A549 (cell line): ENCODE measurements at regions not wholly inside any gene's neighbourhood (a gene's known extent, or its start where the extent isn't known, plus 50 kb on each side); places are given as distances from the start of the nearest gene placed in this dataset.

Experiments used
- MAFK ChIP-seq: fragments of 450-650 bp; IDR thresholded peaks from 2 replicates; pipeline ENCODE4 v1.6.1; 2014; ENCODE audit not compliant: partially characterized antibody
- NR3C1 ChIP-seq: fragments of >200 bp; sonication (Bioruptor Twin); formaldehyde crosslinking; IDR thresholded peaks from 3 replicates; pipeline ENCODE4 v1.6.1; 2017
- PHF8 ChIP-seq: fragments of 200-600 bp; sonication (generic); IDR thresholded peaks from 2 replicates; pipeline ENCODE4 v1.6.1; 2016; ENCODE audit warnings: low read depth, mild to moderate bottlenecking, antibody characterized with exemption, moderate library complexity, borderline replicate concordance
- POLR2A ChIP-seq: IDR thresholded peaks from 2 replicates; pipeline ENCODE4 v1.6.1; 2012; ENCODE audit warnings: mild to moderate bottlenecking, low read length
- RAD21 ChIP-seq, 2 experiments: fragments of >200 bp in 1 of 2; sonication (Bioruptor Twin) in 1 of 2; formaldehyde crosslinking in 1 of 2; IDR thresholded peaks in 1 of 2; conservative IDR thresholded peaks in 1 of 2; 2 replicates in 1 of 2; 3 replicates in 1 of 2; pipeline ENCODE4 v1.6.1; 2012 to 2018; ENCODE audit warnings: inconsistent platforms in 1 of 2
- RCOR1 ChIP-seq: fragments of 150-350 bp; IDR thresholded peaks from 2 replicates; pipeline ENCODE4 v1.6.1; 2014; ENCODE audit warnings: antibody characterized with exemption, low read length, low read depth
- TF ChIP-seq, protein P1 (sequence below): fragments of >200 bp; sonication (Bioruptor Twin); formaldehyde crosslinking; IDR thresholded peaks from 3 replicates; pipeline ENCODE4 v1.5.1; 2016
- TF ChIP-seq, protein P2 (sequence below): fragments of 450-650 bp; IDR thresholded peaks from 2 replicates; pipeline ENCODE4 v1.6.1; 2014; ENCODE audit warnings: antibody characterized with exemption

DNA sequence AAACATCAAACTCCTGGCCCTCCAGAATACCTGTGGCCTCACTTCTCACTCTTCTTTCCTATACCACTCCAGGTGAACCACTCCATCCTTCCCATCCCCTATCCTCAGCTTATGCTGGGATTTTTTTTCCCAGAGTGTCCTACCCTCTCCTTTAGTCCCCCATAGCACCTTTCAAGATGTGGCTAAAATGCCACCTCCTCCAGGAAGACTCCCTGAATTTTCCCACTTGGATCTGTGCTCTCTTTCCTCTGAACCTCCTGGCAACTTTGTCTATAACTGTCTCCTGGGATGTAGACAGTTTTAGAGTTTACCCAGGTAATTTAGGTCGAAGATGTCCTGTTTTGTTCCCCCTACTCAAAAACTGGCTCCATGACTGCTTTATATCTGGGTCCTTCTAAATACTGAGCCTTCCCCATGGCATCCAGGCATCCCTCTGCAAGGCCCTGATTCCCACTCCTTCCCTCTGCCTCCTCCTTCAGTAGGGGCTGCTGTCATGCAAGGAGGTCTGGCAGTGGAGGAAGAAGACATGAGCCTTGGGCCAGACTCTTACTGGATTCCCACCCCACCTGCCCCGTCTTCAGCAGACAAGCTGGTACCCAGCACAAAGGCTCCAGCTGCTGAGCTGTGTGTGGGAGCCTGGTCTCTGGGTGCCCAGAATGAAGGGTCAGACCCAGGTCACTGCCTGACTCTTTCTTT is 161.5 kb downstream of the SMAD6 start:
- no peak for TF ChIP-seq PHF8
- no peak for TF ChIP-seq RCOR1
- TF ChIP-seq, protein P1, sequence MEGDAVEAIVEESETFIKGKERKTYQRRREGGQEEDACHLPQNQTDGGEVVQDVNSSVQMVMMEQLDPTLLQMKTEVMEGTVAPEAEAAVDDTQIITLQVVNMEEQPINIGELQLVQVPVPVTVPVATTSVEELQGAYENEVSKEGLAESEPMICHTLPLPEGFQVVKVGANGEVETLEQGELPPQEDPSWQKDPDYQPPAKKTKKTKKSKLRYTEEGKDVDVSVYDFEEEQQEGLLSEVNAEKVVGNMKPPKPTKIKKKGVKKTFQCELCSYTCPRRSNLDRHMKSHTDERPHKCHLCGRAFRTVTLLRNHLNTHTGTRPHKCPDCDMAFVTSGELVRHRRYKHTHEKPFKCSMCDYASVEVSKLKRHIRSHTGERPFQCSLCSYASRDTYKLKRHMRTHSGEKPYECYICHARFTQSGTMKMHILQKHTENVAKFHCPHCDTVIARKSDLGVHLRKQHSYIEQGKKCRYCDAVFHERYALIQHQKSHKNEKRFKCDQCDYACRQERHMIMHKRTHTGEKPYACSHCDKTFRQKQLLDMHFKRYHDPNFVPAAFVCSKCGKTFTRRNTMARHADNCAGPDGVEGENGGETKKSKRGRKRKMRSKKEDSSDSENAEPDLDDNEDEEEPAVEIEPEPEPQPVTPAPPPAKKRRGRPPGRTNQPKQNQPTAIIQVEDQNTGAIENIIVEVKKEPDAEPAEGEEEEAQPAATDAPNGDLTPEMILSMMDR = no peak
- TF ChIP-seq NR3C1 = no peak
- TF ChIP-seq POLR2A = no peak
- no peak for TF ChIP-seq MAFK
- TF ChIP-seq, protein P2, sequence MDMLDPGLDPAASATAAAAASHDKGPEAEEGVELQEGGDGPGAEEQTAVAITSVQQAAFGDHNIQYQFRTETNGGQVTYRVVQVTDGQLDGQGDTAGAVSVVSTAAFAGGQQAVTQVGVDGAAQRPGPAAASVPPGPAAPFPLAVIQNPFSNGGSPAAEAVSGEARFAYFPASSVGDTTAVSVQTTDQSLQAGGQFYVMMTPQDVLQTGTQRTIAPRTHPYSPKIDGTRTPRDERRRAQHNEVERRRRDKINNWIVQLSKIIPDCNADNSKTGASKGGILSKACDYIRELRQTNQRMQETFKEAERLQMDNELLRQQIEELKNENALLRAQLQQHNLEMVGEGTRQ = no peak
- TF ChIP-seq RAD21 (conservative IDR thresholded peaks at IDR 0.05 in 1 of 2, IDR thresholded peaks at IDR 0.05 in 1 of 2) = no peak
